DND-41 (cell line): ENCODE measurements at regions not wholly inside any gene's neighbourhood (a gene's known extent, or its start where the extent isn't known, plus 50 kb on each side); places are given as distances from the start of the nearest gene placed in this dataset.

ENCODE experiments used
- CTCF ChIP-seq: IDR thresholded peaks from 2 replicates; pipeline ENCODE4 v1.5.1; 2012; ENCODE audit warnings: borderline replicate concordance, low read length, moderate library complexity, mild to moderate bottlenecking; ENCODE audit not compliant: poor library complexity, severe bottlenecking; ENCODE audit errors: extremely low read depth
- EZH2 ChIP-seq: IDR thresholded peaks from 3 replicates; pipeline ENCODE4 v1.6.1; 2012; ENCODE audit warnings: borderline replicate concordance, low read depth, mild to moderate bottlenecking, moderate library complexity, low read length, inconsistent platforms; ENCODE audit not compliant: severe bottlenecking

- TF ChIP-seq EZH2 = no peak
- peak; percentile 39 for TF ChIP-seq CTCF
Observed at GRCh38 chrX:87338510-87338909, 179.1 kb upstream of the KLHL4 start.
